K562 (cell line): ENCODE measurements at regions not wholly inside any gene's neighbourhood (a gene's known extent, or its start where the extent isn't known, plus 50 kb on each side); places are given as distances from the start of the nearest gene placed in this dataset.

ENCODE experiments used
- ATAC-seq: fragments of 200-7000 bp; cut with Tn5 transposase; 3 replicates; pipeline ENCODE4 v1.9.1; 2020; ENCODE audit warnings: moderate library complexity
- BruUV-seq: library from RNA; stranded (reverse); fragments of 400-500 nt; replicated peaks from 2 replicates; lab custom pipeline; 2021; lab: Mats Ljungman, UMichigan
- CTCF ChIA-PET: fragments of 300-600 bp; formaldehyde crosslinking; extraction: SDS; loops from one replicate; lab custom pipeline; 2021; ENCODE audit warnings: low intra/inter-chr PET ratio; lab: Yijun Ruan, JAX
- POLR2A ChIA-PET: fragments of 300-600, 350-650 bp; sonication (Branson Sonifier 250); formaldehyde crosslinking; extraction: SDS; loops from one replicate; lab custom pipeline; 2021; ENCODE audit warnings: antibody characterized with exemption, inconsistent platforms; lab: Yijun Ruan, JAX
- DNase-seq, 4 experiments: peaks; one replicate each; pipeline versions ENCODE4 v3.0.0 to v3.0.0-alpha.2; 2011 to 2018; ENCODE audit warnings: low spot score in 3 of 4, mixed read lengths in 3 of 4; ENCODE audit errors: extremely low read depth in 1 of 4
- FAIRE-seq: peaks from 2 replicates; lab custom pipeline; 2011; peaks lifted over from hg19 to GRCh38; lab: Jason Lieb, UNC
- H2AFZ ChIP-seq: 2 replicates; pipeline ENCODE4 v1.6.0; 2011; ENCODE audit warnings: low read depth, low read length, control low read depth, inconsistent platforms
- H3K27ac ChIP-seq: fragments of 200-600 bp; 3 replicates; pipeline ENCODE4 v1.8.0; 2011; ENCODE audit warnings: low read depth, mild to moderate bottlenecking, control low read depth, inconsistent platforms, low read length, moderate library complexity, mixed read lengths; ENCODE audit errors: extremely low read depth
- H3K27me3 ChIP-seq, 2 experiments: fragments of 300-600 bp in 1 of 2; 2 replicates in 1 of 2; 3 replicates in 1 of 2; pipeline versions ENCODE4 v1.6.0 to v1.8.0; 2011; ENCODE audit warnings: inconsistent platforms in 2 of 2, low read length in 2 of 2, mild to moderate bottlenecking in 1 of 2, mixed read lengths in 1 of 2, moderate library complexity in 1 of 2; ENCODE audit not compliant: control insufficient read depth in 2 of 2, insufficient read depth in 2 of 2
- H3K36me3 ChIP-seq: fragments of 300-600 bp; 3 replicates; pipeline ENCODE4 v1.8.0; 2011; ENCODE audit warnings: mild to moderate bottlenecking, low read length, inconsistent platforms; ENCODE audit not compliant: control insufficient read depth, insufficient read depth
- H3K4me1 ChIP-seq, 2 experiments: fragments of 200-600 bp in 1 of 2; replicated peaks in 1 of 2; 2 replicates in 1 of 2; 3 replicates in 1 of 2; pipeline versions ENCODE4 v1.5.1 to v1.8.0; 2011; ENCODE audit warnings: inconsistent platforms in 2 of 2, low read length in 2 of 2, mild to moderate bottlenecking in 1 of 2, mixed read lengths in 1 of 2, moderate library complexity in 1 of 2; ENCODE audit not compliant: control insufficient read depth in 2 of 2, insufficient read depth in 2 of 2
- H3K4me2 ChIP-seq: 2 replicates; pipeline ENCODE4 v1.6.1; 2011; ENCODE audit warnings: low read length, control low read depth, inconsistent platforms, mixed read lengths; ENCODE audit not compliant: insufficient read depth
- H3K4me3 ChIP-seq: fragments of 200-600 bp; sonication (generic), shearing (Covaris generic); 2 replicates; pipeline ENCODE4 v1.5.1; 2016; ENCODE audit warnings: control low read depth, inconsistent platforms
- H3K79me2 ChIP-seq: fragments of 200-600 bp; 3 replicates; pipeline ENCODE4 v1.8.0; 2011; ENCODE audit warnings: low read length, inconsistent platforms; ENCODE audit not compliant: control insufficient read depth, insufficient read depth
- H3K9ac ChIP-seq, 2 experiments: 2 replicates each; pipeline versions ENCODE4 v1.6.0 to v1.6.1; 2011; ENCODE audit warnings: low read depth in 2 of 2, low read length in 2 of 2, control low read depth in 1 of 2, inconsistent platforms in 1 of 2, mild to moderate bottlenecking in 1 of 2, mixed read lengths in 1 of 2; ENCODE audit not compliant: insufficient read depth in 1 of 2
- H3K9me1 ChIP-seq: one replicate; pipeline ENCODE4 v1.6.0; 2011; ENCODE audit warnings: inconsistent platforms, mild to moderate bottlenecking, low read length, moderate library complexity; ENCODE audit not compliant: control insufficient read depth, insufficient read depth
- H3K9me3 ChIP-seq: replicated peaks from 2 replicates; pipeline ENCODE4 v1.5.1; 2011; ENCODE audit warnings: low read depth, low read length, inconsistent platforms; ENCODE audit not compliant: control insufficient read depth, insufficient read depth
- H4K20me1 ChIP-seq: replicated peaks from 2 replicates; pipeline ENCODE4 v1.6.1; 2011; ENCODE audit warnings: low read length, inconsistent platforms, mixed read lengths; ENCODE audit not compliant: control insufficient read depth, insufficient read depth
- COPS2 ChIP-seq: fragments of 450-650 bp; conservative IDR thresholded peaks from 2 replicates; pipeline ENCODE4 v1.6.1; 2016; ENCODE audit warnings: mild to moderate bottlenecking, moderate library complexity
- ESRRA ChIP-seq: fragments of 450-650 bp; IDR thresholded peaks from 2 replicates; pipeline ENCODE4 v1.6.1; 2014; ENCODE audit warnings: low read depth, mild to moderate bottlenecking, moderate library complexity, borderline replicate concordance
- HIVEP1 ChIP-seq: fragments of 250-450 bp; sonication (Bioruptor Pico); IDR thresholded peaks from 2 replicates; pipeline ENCODE4 v1.4.0; 2020; ENCODE audit warnings: mild to moderate bottlenecking
- KDM4B ChIP-seq, 2 experiments: fragments of 450-650 bp in 1 of 2; sonication (generic) in 1 of 2; IDR thresholded peaks; 2 replicates each; pipeline ENCODE4 v1.6.1; 2016 to 2017; ENCODE audit warnings: borderline replicate concordance in 2 of 2, antibody characterized with exemption in 1 of 2, low read depth in 1 of 2, mild to moderate bottlenecking in 1 of 2
- SRSF1 ChIP-seq: fragments of 200-400 bp; formaldehyde crosslinking; IDR thresholded peaks from 2 replicates; pipeline ENCODE4 v1.6.1; 2017; ENCODE audit warnings: mild to moderate bottlenecking, low read depth, low read length, moderate library complexity
- TCF3 ChIP-seq: sonication (generic); formaldehyde crosslinking; IDR thresholded peaks from 2 replicates; pipeline ENCODE4 v1.4.0; 2020; ENCODE audit warnings: mild to moderate bottlenecking, missing genetic modification reagents
- TCF7L2 ChIP-seq: fragments of 150-350 bp; IDR thresholded peaks from 2 replicates; pipeline ENCODE4 v1.6.1; 2016; ENCODE audit warnings: low read depth, mild to moderate bottlenecking, low read length, moderate library complexity
- XRCC3 ChIP-seq: fragments of 450-650 bp; IDR thresholded peaks from 2 replicates; pipeline ENCODE4 v1.6.1; 2017; ENCODE audit warnings: mild to moderate bottlenecking, moderate library complexity
- ZNF696 ChIP-seq: fragments of 250-450 bp; sonication (Bioruptor Pico); conservative IDR thresholded peaks from 2 replicates; pipeline ENCODE4 v1.4.0; 2020; ENCODE audit warnings: mild to moderate bottlenecking, moderate library complexity
- WGBS: fragments of 100-300 bp; shearing (Covaris generic); methylation state at CpG from one replicate; pipeline ENCODE4 v1.1.6; 2016; ENCODE audit warnings: low coverage, mixed read lengths; ENCODE audit not compliant: insufficient coverage; ENCODE audit errors: missing lambda C conversion rate; 5-methylcytosine and 5-hydroxymethylcytosine counted together
- in situ Hi-C: fragments of 300-500 bp; cut with MboI; formaldehyde crosslinking; loops from 4 replicates; pipeline ENCODE4 v1.15.0; 2018; ENCODE audit warnings: inconsistent platforms, mixed read lengths
- intact Hi-C: fragments of 100-400 bp; cut with micrococcal nuclease; formaldehyde crosslinking; loops from 2 replicates; pipeline ENCODE4 v1.14.2; 2022

DNA sequence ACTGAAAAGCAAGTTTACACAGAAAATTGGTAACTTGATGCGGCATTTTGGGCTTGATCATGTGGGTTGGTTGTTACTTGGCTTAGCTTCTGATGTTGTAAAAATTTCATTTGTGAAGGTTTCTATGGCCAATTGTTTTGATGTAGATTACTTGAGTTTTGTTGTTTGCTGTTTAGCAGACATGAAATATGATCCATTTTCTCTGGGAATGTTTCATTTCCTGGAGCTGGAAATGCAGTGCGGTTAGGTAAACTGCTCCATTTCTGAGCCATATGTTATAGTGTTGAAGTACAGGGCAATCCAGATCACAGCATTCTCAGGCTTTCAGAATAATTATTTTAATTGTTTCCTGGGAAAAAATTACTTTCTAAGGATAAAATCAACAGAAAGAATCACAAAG is 396.9 kb downstream of the ENC1 start (continued):
- no peak for TF ChIP-seq XRCC3

DNA sequence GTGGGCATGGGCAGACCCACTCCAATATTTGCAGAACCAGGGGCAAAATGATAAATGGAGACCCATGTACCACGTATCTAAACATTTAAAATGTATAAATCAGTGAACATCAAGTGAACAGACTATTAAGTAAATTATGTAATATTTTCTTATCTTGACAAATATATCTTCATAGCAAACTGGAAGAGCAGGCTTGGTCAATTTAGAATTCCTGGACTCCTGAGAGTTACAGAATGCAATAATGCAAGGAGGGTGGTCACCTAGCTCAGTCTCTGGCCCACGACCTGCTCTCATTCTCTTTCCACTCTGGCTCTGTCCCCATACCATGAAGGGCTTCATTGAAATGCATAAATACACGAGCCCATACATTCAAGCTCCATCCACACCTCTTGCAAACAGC is 398.0 kb downstream of the ENC1 start:
- no peaks in the 10 kb centered on the region for H3K9me1 ChIP-seq
- no peaks in the 10 kb centered on the region for H3K79me2 ChIP-seq
- H3K9me3 ChIP-seq, result no peaks in the 10 kb centered on the region
- no TSS peak for BruUV-seq
- no peak overlapping the region for H2AFZ ChIP-seq
- no peak for FAIRE-seq
- no peak overlapping the region for H3K27ac ChIP-seq
- no peaks in the 10 kb centered on the region; a peak in 1 of 5 replicates for H3K27me3 ChIP-seq
- no peaks in the 10 kb centered on the region for H4K20me1 ChIP-seq
- ChIA-PET CTCF (no interaction called here), POLR2A (no interaction called here)
- no peak for DNase-seq
- in situ Hi-C loops, result no loop called here
- H3K4me3 ChIP-seq, result no peak overlapping the region
- intact Hi-C loops, result no loop called here
- ATAC-seq, result no peak
- no peaks in the 10 kb centered on the region for H3K36me3 ChIP-seq
- whole genome bisulfite sequencing, result 0% methylated on average over 3 of the region's 3 CpGs
- no peak overlapping the region for H3K4me2 ChIP-seq
- H3K9ac ChIP-seq, result no peak overlapping the region
- no peak for TF ChIP-seq KDM4B (IDR thresholded peaks at IDR 0.05; ENCODE audit: borderline replicate concordance in 2 of 2, low read depth in 1 of 2)
- TF ChIP-seq TCF7L2, result no peak
- TF ChIP-seq SRSF1, result no peak
- no peak for TF ChIP-seq COPS2
- TF ChIP-seq ZNF696, result no peak
- TF ChIP-seq TCF3 (CRISPR knock-in tag), result no peak
- no peak for TF ChIP-seq ESRRA
- TF ChIP-seq HIVEP1 (CRISPR knock-in tag), result no peak
- no peaks in the 10 kb centered on the region for H3K4me1 ChIP-seq
